K562 (cell line): ENCODE measurements at regions not wholly inside any gene's neighbourhood (a gene's known extent, or its start where the extent isn't known, plus 50 kb on each side); places are given as distances from the start of the nearest gene placed in this dataset.

ENCODE experiments used
- ATF7 ChIP-seq: fragments of 450-650 bp; IDR thresholded peaks from 2 replicates; pipeline ENCODE4 v1.7.1; 2014; ENCODE audit warnings: mild to moderate bottlenecking, moderate library complexity
- CBX3 ChIP-seq, 2 experiments: IDR thresholded peaks; 1 replicate in 1 of 2; 2 replicates in 1 of 2; pipeline ENCODE4 v1.6.1; 2012; ENCODE audit warnings: inconsistent platforms in 2 of 2, low read length in 2 of 2, borderline replicate concordance in 1 of 2, control low read depth in 1 of 2
- CCAR2 ChIP-seq: fragments of 200-400 bp; formaldehyde crosslinking; IDR thresholded peaks from 2 replicates; pipeline ENCODE4 v1.6.1; 2017; ENCODE audit warnings: mild to moderate bottlenecking, low read depth, low read length
- FOSL1 ChIP-seq: fragments of 200-800 bp; sonication (Bioruptor generic); conservative IDR thresholded peaks from 2 replicates; pipeline ENCODE4 v1.6.1; 2016; ENCODE audit warnings: missing genetic modification characterization, missing compliant biosample characterization
- GABPA ChIP-seq: fragments of 200-800 bp; sonication (Bioruptor generic); conservative IDR thresholded peaks from 2 replicates; pipeline ENCODE4 v1.6.1; 2016; ENCODE audit warnings: low read depth, missing genetic modification characterization, missing compliant biosample characterization
- MCM7 ChIP-seq, 2 experiments: fragments of 450-650 bp; IDR thresholded peaks; 2 replicates each; pipeline ENCODE4 v1.6.1; 2016 to 2018
- PPARD ChIP-seq: fragments of 250-450 bp; sonication (Bioruptor Pico); IDR thresholded peaks from 2 replicates; pipeline ENCODE4 v1.8.0; 2022; ENCODE audit warnings: inconsistent platforms, mild to moderate bottlenecking, moderate library complexity
- ZNF785 ChIP-seq: fragments of 250-450 bp; sonication (Bioruptor Pico); IDR thresholded peaks from 2 replicates; pipeline ENCODE4 v1.4.0; 2020; ENCODE audit warnings: mild to moderate bottlenecking
- TF ChIP-seq, protein P1 (sequence below): sonication (generic); formaldehyde crosslinking; IDR thresholded peaks from 2 replicates; pipeline ENCODE4 v1.8.1; 2023; ENCODE audit warnings: mild to moderate bottlenecking, missing genetic modification reagents, moderate library complexity
- TF ChIP-seq, protein P2 (sequence below): sonication (generic); formaldehyde crosslinking; IDR thresholded peaks from 2 replicates; pipeline ENCODE4 v1.9.0; 2022; ENCODE audit warnings: mild to moderate bottlenecking, missing genetic modification reagents
- TF ChIP-seq, protein P3 (sequence below), 2 experiments: IDR thresholded peaks in 1 of 2; conservative IDR thresholded peaks in 1 of 2; 2 replicates each; pipeline ENCODE4 v1.6.1; 2016; ENCODE audit warnings: low read depth in 2 of 2, mild to moderate bottlenecking in 1 of 2, missing compliant biosample characterization in 1 of 2, missing genetic modification characterization in 1 of 2, moderate library complexity in 1 of 2

DNA sequence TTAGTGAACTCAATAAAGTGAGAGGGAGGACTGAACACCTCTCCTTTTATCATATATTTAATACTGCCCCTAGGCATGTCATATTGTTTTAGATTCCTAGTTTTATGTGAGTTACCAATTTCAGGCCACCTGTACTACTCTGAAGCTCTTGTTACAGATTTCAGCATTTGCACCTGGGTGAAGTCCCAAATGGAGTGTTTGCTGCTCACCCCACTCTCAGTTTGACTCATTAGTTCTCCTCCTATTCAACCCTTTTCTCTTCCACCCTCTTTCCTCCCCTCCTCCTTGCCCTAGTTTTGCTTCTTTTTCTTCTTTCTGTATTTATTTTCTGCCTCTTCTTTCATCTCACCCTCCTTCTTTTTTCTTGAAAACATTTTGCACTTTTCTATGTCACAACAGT, 1852.2 kb upstream of the IGFBP7 start:
- TF ChIP-seq PPARD (no peak), FOSL1 (tag) (no peak), ATF7 (no peak), CBX3 (IDR thresholded peaks at IDR 0.05; ENCODE audit: borderline replicate concordance in 1 of 2, low read length in 2 of 2) (no peak), CCAR2 (no peak), MCM7 (IDR thresholded peaks at IDR 0.05) (no peak), GABPA (no peak), ZNF785 (no peak)
- TF ChIP-seq, protein P1, sequence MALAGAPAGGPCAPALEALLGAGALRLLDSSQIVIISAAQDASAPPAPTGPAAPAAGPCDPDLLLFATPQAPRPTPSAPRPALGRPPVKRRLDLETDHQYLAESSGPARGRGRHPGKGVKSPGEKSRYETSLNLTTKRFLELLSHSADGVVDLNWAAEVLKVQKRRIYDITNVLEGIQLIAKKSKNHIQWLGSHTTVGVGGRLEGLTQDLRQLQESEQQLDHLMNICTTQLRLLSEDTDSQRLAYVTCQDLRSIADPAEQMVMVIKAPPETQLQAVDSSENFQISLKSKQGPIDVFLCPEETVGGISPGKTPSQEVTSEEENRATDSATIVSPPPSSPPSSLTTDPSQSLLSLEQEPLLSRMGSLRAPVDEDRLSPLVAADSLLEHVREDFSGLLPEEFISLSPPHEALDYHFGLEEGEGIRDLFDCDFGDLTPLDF (CRISPR knock-in tag): no peak
- TF ChIP-seq, protein P2, sequence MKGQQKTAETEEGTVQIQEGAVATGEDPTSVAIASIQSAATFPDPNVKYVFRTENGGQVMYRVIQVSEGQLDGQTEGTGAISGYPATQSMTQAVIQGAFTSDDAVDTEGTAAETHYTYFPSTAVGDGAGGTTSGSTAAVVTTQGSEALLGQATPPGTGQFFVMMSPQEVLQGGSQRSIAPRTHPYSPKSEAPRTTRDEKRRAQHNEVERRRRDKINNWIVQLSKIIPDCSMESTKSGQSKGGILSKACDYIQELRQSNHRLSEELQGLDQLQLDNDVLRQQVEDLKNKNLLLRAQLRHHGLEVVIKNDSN: no peak
- TF ChIP-seq, protein P3, sequence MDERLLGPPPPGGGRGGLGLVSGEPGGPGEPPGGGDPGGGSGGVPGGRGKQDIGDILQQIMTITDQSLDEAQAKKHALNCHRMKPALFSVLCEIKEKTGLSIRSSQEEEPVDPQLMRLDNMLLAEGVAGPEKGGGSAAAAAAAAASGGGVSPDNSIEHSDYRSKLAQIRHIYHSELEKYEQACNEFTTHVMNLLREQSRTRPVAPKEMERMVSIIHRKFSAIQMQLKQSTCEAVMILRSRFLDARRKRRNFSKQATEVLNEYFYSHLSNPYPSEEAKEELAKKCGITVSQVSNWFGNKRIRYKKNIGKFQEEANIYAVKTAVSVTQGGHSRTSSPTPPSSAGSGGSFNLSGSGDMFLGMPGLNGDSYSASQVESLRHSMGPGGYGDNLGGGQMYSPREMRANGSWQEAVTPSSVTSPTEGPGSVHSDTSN (CRISPR knock-in tag; IDR thresholded peaks at IDR 0.05; ENCODE audit: low read depth): no peak
- TF ChIP-seq, protein P3 (tag; conservative IDR thresholded peaks at IDR 0.05; ENCODE audit: low read depth): no peak
